ENCODE measurements at regions not wholly inside any gene's neighbourhood (a gene's known extent, or its start where the extent isn't known, plus 50 kb on each side); places are given as distances from the start of the nearest gene placed in this dataset.

- Histone ChIP-seq H4K20me1 (replicated peaks; ENCODE audit: insufficient read depth) (no peaks in the 10 kb centered on the region), H3K27ac (ENCODE audit: low read depth) (no peak overlapping the region), H3K79me2 (replicated peaks; ENCODE audit: insufficient read depth) (no peaks in the 10 kb centered on the region), H3K27me3 (ENCODE audit: insufficient read depth) (no peaks in the 10 kb centered on the region), H3K36me3 (ENCODE audit: insufficient read depth) (0 out of 2 replicates have a peak, but pooled peaks cover 1% of the 10 kb centered on the region), H2AFZ (peak overlapping the region; percentile 70; the same call in 1 of the 2 replicates), H3K9me2 (ENCODE audit: insufficient read depth) (peaks cover 5% of the 10 kb centered on the region; the same call in 1 of the 2 replicates), H3K4me2 (no peak overlapping the region), H3F3A (replicated peaks; ENCODE audit: low read depth) (no peaks in the 10 kb centered on the region), H3K4me1 (ENCODE audit: insufficient read depth) (no peaks in the 10 kb centered on the region), H3K4me3 (no peak overlapping the region)
- H3K27me3 Mint-ChIP-seq (ENCODE audit: insufficient read depth, low read depth, poor library complexity) = no peaks in the 10 kb centered on the region
- H3K4me3 Mint-ChIP-seq = no peak overlapping the region
- H3K9me3 Mint-ChIP-seq = peaks cover 38% of the 10 kb centered on the region
- peaks cover 40% of the 10 kb centered on the region for H3K36me3 Mint-ChIP-seq (ENCODE audit: low read depth)
- no peak overlapping the region for H3K27ac Mint-ChIP-seq
- DNase-seq (ENCODE audit: low spot score) = no peak
- no peaks in the 10 kb centered on the region for H3K4me1 Mint-ChIP-seq
- TF ChIP-seq REST (IDR thresholded peaks at IDR 0.05; ENCODE audit: unreplicated experiment) (no peak), EZH2phosphoT487 (IDR thresholded peaks at IDR 0.05; ENCODE audit: unreplicated experiment) (no peak), CTCF (conservative IDR thresholded peaks at IDR 0.05; ENCODE audit: low read depth in 2 of 2) (no peak), ZNF462 (CRISPR knock-in tag; IDR thresholded peaks at IDR 0.05) (no peak), ETS1 (IDR thresholded peaks at IDR 0.05) (no peak), JUNB (IDR thresholded peaks at IDR 0.05; ENCODE audit: unreplicated experiment) (no peak), ZNF331 (CRISPR knock-in tag; IDR thresholded peaks at IDR 0.05; ENCODE audit: low read depth) (no peak), POLR2AphosphoS5 (IDR thresholded peaks at IDR 0.05; ENCODE audit: low read depth) (no peak), STAT1 (IDR thresholded peaks at IDR 0.05; ENCODE audit: unreplicated experiment) (no peak), NANOG (IDR thresholded peaks at IDR 0.05; ENCODE audit: borderline replicate concordance) (no peak), EZH2 (IDR thresholded peaks at IDR 0.05; ENCODE audit: low read depth, unreplicated experiment) (no peak)
- no peak for ATAC-seq
Observed at GRCh38 chr4:71870456-71870855, 86.6 kb upstream of the GC start.

All from GM23338 (cell line).